HG03378 (cell line): ENCODE measurements at regions not wholly inside any gene's neighbourhood (a gene's known extent, or its start where the extent isn't known, plus 50 kb on each side); places are given as distances from the start of the nearest gene placed in this dataset.
"Not testable (repeated sequence)": the region's sequence is repeated elsewhere in the genome, so short reads cannot be mapped to it uniquely, and the experiment has no call there.

Experiments
- ATAC-seq: cut with Tn5 transposase; IDR thresholded peaks from one replicate; pipeline ENCODE4 v1.9.1; 2021; ENCODE audit warnings: mild to moderate bottlenecking, moderate library complexity; ENCODE audit not compliant: unreplicated experiment

- ATAC-seq = no peak
Observed at GRCh38 chr3:4897765-4898453, 81.3 kb upstream of the BHLHE40 start.

- ATAC-seq = peak; percentile 99
Observed at GRCh38 chr3:4898454-4899313, 80.6 kb upstream of the BHLHE40 start.

GRCh38 chr3:4899710-4900109 lies 79.5 kb upstream of the BHLHE40 start:
- no peak for ATAC-seq

GRCh38 chr3:4900298-4900697 lies 78.9 kb upstream of the BHLHE40 start:
- no peak for ATAC-seq

GRCh38 chr3:4904811-4905695 lies 74.2 kb upstream of the BHLHE40 start:
- no peak for ATAC-seq

GRCh38 chr3:4906107-4906621 lies 73.1 kb upstream of the BHLHE40 start:
- peak; percentile 64 for ATAC-seq

- no peak for ATAC-seq
Observed at GRCh38 chr3:4907050-4907449, 72.2 kb upstream of the BHLHE40 start.

GRCh38 chr3:4907643-4908432 lies 71.4 kb upstream of the BHLHE40 start:
- ATAC-seq = no peak

GRCh38 chr3:4908433-4909156 lies 70.6 kb upstream of the BHLHE40 start:
- no peak for ATAC-seq

GRCh38 chr3:4914464-4914863 lies 64.8 kb upstream of the BHLHE40 start:
- ATAC-seq = no peak

- ATAC-seq = not testable (repeated sequence)
Observed at GRCh38 chr3:4921589-4921988, 57.6 kb upstream of the BHLHE40 start.

GRCh38 chr3:4926892-4927291 lies 52.3 kb upstream of the BHLHE40 start:
- no peak for ATAC-seq

- no peak for ATAC-seq
Observed at GRCh38 chr3:4928277-4928789, 50.9 kb upstream of the BHLHE40 start.
